ENCODE measurements at regions not wholly inside any gene's neighbourhood (a gene's known extent, or its start where the extent isn't known, plus 50 kb on each side); places are given as distances from the start of the nearest gene placed in this dataset.
"Not testable (repeated sequence)": the region's sequence is repeated elsewhere in the genome, so short reads cannot be mapped to it uniquely, and the experiment has no call there.

- not testable (repeated sequence) for H3K27ac Mint-ChIP-seq, H3K36me3 Mint-ChIP-seq
These were observed 64.2 kb upstream of the BTG3 start for GRCh38 chr21:17676930-17677329.

DNA sequence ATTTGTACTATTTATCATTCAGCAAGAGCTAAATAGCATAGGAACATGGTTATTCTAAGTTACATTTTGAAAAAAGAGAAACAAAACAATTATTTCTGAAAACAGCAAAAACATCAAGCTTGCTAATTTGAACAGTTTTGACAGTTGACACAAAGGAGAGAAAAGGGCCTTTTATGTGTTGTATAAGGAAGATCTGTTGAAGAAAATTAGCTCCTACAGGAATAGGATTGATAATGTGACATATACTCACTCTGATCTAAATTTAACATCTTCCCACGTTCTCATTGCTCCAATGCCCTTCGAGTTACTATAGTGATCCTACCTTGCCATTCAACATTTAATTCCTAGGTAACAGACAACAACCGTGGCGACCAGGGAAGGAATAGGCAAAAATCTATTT, 61.4 kb upstream of the BTG3 start:
- no peaks in the 10 kb centered on the region for H3K4me1 ChIP-seq (ENCODE audit: control insufficient read depth, insufficient read depth, low read length, poor library complexity, severe bottlenecking)
- no peaks in the 10 kb centered on the region for H3K9me3 Mint-ChIP-seq
- no peaks in the 10 kb centered on the region for H3K36me3 ChIP-seq (ENCODE audit: control insufficient read depth, insufficient read depth, low read length)
- peaks cover 31% of the 10 kb centered on the region for H3K27me3 Mint-ChIP-seq
- no peak for DNase-seq
- no peak overlapping the region for H3K27ac Mint-ChIP-seq
- H3K36me3 Mint-ChIP-seq, result no peaks in the 10 kb centered on the region
- H3K4me3 ChIP-seq (ENCODE audit: low read depth, low read length), result no peak overlapping the region
- H3K27me3 ChIP-seq (ENCODE audit: control insufficient read depth, insufficient read depth, low read length), result peaks cover 5% of the 10 kb centered on the region
- no peaks in the 10 kb centered on the region for H3K9me3 ChIP-seq (ENCODE audit: control insufficient read depth in 2 of 2, low read length in 2 of 2)
- H3K4me3 Mint-ChIP-seq, result no peak overlapping the region
- peaks cover 0 to 4% (median 0%) of the 10 kb centered on the region in 4 donors for H3K4me1 Mint-ChIP-seq
- no peak for ATAC-seq (ENCODE audit: low read depth in 2 of 2)
- H3K27ac ChIP-seq (ENCODE audit: insufficient read depth, low read length, poor library complexity, severe bottlenecking), result no peak overlapping the region

More at GRCh38 chr21:17676930-17677329, 64.2 kb upstream of the BTG3 start:
- H3K4me3 Mint-ChIP-seq; H3K27me3 ChIP-seq (ENCODE audit: control insufficient read depth, insufficient read depth, low read length); H3K9me3 ChIP-seq (ENCODE audit: control insufficient read depth in 2 of 2, low read length in 2 of 2); H3K27ac ChIP-seq (ENCODE audit: insufficient read depth, low read length, poor library complexity, severe bottlenecking); H3K4me1 ChIP-seq (ENCODE audit: control insufficient read depth, insufficient read depth, low read length, poor library complexity, severe bottlenecking); H3K9me3 Mint-ChIP-seq; DNase-seq; H3K4me3 ChIP-seq (ENCODE audit: low read depth, low read length); H3K36me3 ChIP-seq (ENCODE audit: control insufficient read depth, insufficient read depth, low read length); H3K4me1 Mint-ChIP-seq; ATAC-seq (ENCODE audit: low read depth in 2 of 2): not testable (repeated sequence)
- peaks cover 12% of the 10 kb centered on the region for H3K27me3 Mint-ChIP-seq

DNA sequence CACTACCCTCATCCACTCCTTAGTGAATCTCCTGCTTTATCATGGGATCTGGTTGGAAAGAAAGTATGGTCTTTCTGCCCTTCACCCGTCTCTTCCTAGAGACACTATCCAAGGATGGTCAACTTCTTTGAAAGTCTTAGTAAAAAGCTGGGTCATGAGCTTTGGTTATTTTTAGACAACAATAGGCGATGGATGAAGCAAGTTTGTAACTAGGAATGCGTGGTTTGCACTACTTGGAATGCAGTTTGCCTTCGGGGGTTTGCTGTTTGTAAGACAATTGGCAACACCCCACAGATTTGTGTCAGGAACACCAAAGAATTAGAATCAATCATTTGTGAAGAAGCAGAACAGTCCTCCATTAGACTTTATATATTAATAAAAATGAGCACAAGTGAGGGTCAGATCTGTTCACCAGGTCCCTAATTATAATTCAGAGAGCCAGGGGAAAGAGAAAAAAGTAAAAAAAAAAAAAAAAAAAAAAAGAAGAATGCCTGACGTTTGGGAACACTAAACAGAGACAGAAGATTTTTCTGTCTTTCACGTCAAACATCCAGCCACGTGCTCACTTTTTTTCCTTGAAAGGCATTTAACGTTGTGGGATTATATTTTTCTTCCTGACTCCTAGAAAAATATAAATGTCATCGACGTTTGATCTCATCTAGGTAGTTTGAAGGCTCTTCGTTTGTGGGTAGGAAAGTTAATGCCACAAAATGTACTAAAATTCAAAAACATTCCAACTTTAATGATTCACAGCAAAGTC, 60.7 kb upstream of the BTG3 start:
- Mint-ChIP-seq H3K4me3 (no peak overlapping the region), H3K4me1 (no peaks in the 10 kb centered on the region), H3K27me3 (peaks cover 30% of the 10 kb centered on the region), H3K9me3 (no peaks in the 10 kb centered on the region), H3K36me3 (no peaks in the 10 kb centered on the region), H3K27ac (no peak overlapping the region)
- no peak overlapping the region for H3K27ac ChIP-seq (ENCODE audit: insufficient read depth, low read length, poor library complexity, severe bottlenecking)
- H3K4me3 ChIP-seq (ENCODE audit: low read depth, low read length), result no peak overlapping the region
- H3K4me1 ChIP-seq (ENCODE audit: control insufficient read depth, insufficient read depth, low read length, poor library complexity, severe bottlenecking), result no peaks in the 10 kb centered on the region
- peaks cover 5% of the 10 kb centered on the region for H3K27me3 ChIP-seq (ENCODE audit: control insufficient read depth, insufficient read depth, low read length)
- no peaks in the 10 kb centered on the region for H3K36me3 ChIP-seq (ENCODE audit: control insufficient read depth, insufficient read depth, low read length)
- no peaks in the 10 kb centered on the region for H3K9me3 ChIP-seq (ENCODE audit: control insufficient read depth in 2 of 2, low read length in 2 of 2)
- DNase-seq, result no peak
- no peak for ATAC-seq (ENCODE audit: low read depth in 2 of 2)

GRCh38 chr21:17671733-17672132, 59.0 kb upstream of the BTG3 start:
- H3K36me3 Mint-ChIP-seq, result no peaks in the 10 kb centered on the region
- H3K27me3 Mint-ChIP-seq, result peaks cover 30% of the 10 kb centered on the region
- H3K9me3 Mint-ChIP-seq, result no peaks in the 10 kb centered on the region
- H3K4me1 Mint-ChIP-seq, result no peaks in the 10 kb centered on the region
- no peak overlapping the region for H3K27ac Mint-ChIP-seq
- no peak for ATAC-seq (ENCODE audit: low read depth in 2 of 2)
- Histone ChIP-seq H3K9me3 (ENCODE audit: control insufficient read depth in 2 of 2, low read length in 2 of 2) (no peaks in the 10 kb centered on the region), H3K4me3 (ENCODE audit: low read depth, low read length) (no peak overlapping the region), H3K4me1 (ENCODE audit: control insufficient read depth, insufficient read depth, low read length, poor library complexity, severe bottlenecking) (no peaks in the 10 kb centered on the region), H3K27me3 (ENCODE audit: control insufficient read depth, insufficient read depth, low read length) (peaks cover 5% of the 10 kb centered on the region), H3K36me3 (ENCODE audit: control insufficient read depth, insufficient read depth, low read length) (no peaks in the 10 kb centered on the region), H3K27ac (ENCODE audit: insufficient read depth, low read length, poor library complexity, severe bottlenecking) (no peak overlapping the region)
- H3K4me3 Mint-ChIP-seq, result no peak overlapping the region
- DNase-seq, result no peak

- peaks cover 44% of the 10 kb centered on the region for H3K27me3 Mint-ChIP-seq
- no peaks in the 10 kb centered on the region for H3K4me1 ChIP-seq (ENCODE audit: control insufficient read depth, insufficient read depth, low read length, poor library complexity, severe bottlenecking)
- DNase-seq (no peak), ATAC-seq (ENCODE audit: low read depth in 2 of 2) (no peak)
- peaks cover 0 to 2% (median 0%) of the 10 kb centered on the region in 4 donors for H3K4me1 Mint-ChIP-seq
- peaks cover 0 to 4% (median 0%) of the 10 kb centered on the region in 7 donors for H3K9me3 Mint-ChIP-seq
- no peak overlapping the region for H3K27ac Mint-ChIP-seq
- no peak overlapping the region for H3K4me3 ChIP-seq (ENCODE audit: low read depth, low read length)
- H3K27me3 ChIP-seq (ENCODE audit: control insufficient read depth, insufficient read depth, low read length), result peaks cover 7% of the 10 kb centered on the region
- H3K9me3 ChIP-seq (ENCODE audit: control insufficient read depth in 2 of 2, low read length in 2 of 2), result no peaks in the 10 kb centered on the region
- no peaks in the 10 kb centered on the region for H3K36me3 Mint-ChIP-seq
- H3K36me3 ChIP-seq (ENCODE audit: control insufficient read depth, insufficient read depth, low read length), result no peaks in the 10 kb centered on the region
- no peak overlapping the region for H3K4me3 Mint-ChIP-seq
- no peak overlapping the region for H3K27ac ChIP-seq (ENCODE audit: insufficient read depth, low read length, poor library complexity, severe bottlenecking)
These were observed 55.9 kb upstream of the BTG3 start for GRCh38 chr21:17668479-17669140.

GRCh38 chr21:17667256-17667655, 54.6 kb upstream of the BTG3 start:
- Mint-ChIP-seq H3K27me3 (peaks cover 47% of the 10 kb centered on the region), H3K27ac (no peak overlapping the region), H3K4me3 (no peak overlapping the region), H3K36me3 (no peaks in the 10 kb centered on the region), H3K9me3 (peaks cover 0 to 4% (median 0%) of the 10 kb centered on the region in 7 donors), H3K4me1 (peaks cover 0 to 2% (median 0%) of the 10 kb centered on the region in 4 donors)
- Histone ChIP-seq H3K9me3 (ENCODE audit: control insufficient read depth in 2 of 2, low read length in 2 of 2) (no peaks in the 10 kb centered on the region), H3K4me1 (ENCODE audit: control insufficient read depth, insufficient read depth, low read length, poor library complexity, severe bottlenecking) (no peaks in the 10 kb centered on the region), H3K27me3 (ENCODE audit: control insufficient read depth, insufficient read depth, low read length) (peaks cover 7% of the 10 kb centered on the region), H3K36me3 (ENCODE audit: control insufficient read depth, insufficient read depth, low read length) (no peaks in the 10 kb centered on the region), H3K4me3 (ENCODE audit: low read depth, low read length) (no peak overlapping the region), H3K27ac (ENCODE audit: insufficient read depth, low read length, poor library complexity, severe bottlenecking) (no peak overlapping the region)
- no peak for DNase-seq
- no peak for ATAC-seq (ENCODE audit: low read depth in 2 of 2)
